Activated T-cell treated with anti-CD3 and anti-CD28 coated beads, Interleukin-2, amount 50 U/mL, for 4 hours (primary cell): ENCODE measurements at regions not wholly inside any gene's neighbourhood (a gene's known extent, or its start where the extent isn't known, plus 50 kb on each side); places are given as distances from the start of the nearest gene placed in this dataset.

ENCODE experiments used
- ATAC-seq, 2 donors: fragments of 200-7000 bp; cut with Tn5 transposase; one replicate each; pipeline ENCODE4 v1.10.0; 2021
- DNase-seq: peaks from one replicate; pipeline ENCODE4 v3.0.0-alpha.2; 2020
- H3K27me3 Mint-ChIP-seq: one replicate; pipeline ENCODE4 v1.8.0; 2021; ENCODE audit warnings: low read depth, mixed read lengths
- H3K36me3 Mint-ChIP-seq: one replicate; pipeline ENCODE4 v1.8.0; 2022; ENCODE audit warnings: mixed read lengths; ENCODE audit not compliant: insufficient read depth
- H3K4me1 Mint-ChIP-seq: one replicate; pipeline ENCODE4 v1.8.0; 2021; ENCODE audit warnings: low read depth, mixed read lengths
- H3K4me3 Mint-ChIP-seq: one replicate; pipeline ENCODE4 v1.8.0; 2021; ENCODE audit warnings: mild to moderate bottlenecking, moderate library complexity, mixed read lengths
- H3K9me3 Mint-ChIP-seq: one replicate; pipeline ENCODE4 v1.8.0; 2021; ENCODE audit warnings: mixed read lengths

GRCh38 chr1:2861988-2862813 is 60.7 kb upstream of the TTC34 start:
- DNase-seq: no peak
- no peaks in the 10 kb centered on the region for H3K36me3 Mint-ChIP-seq
- ATAC-seq: no peak
- no peak overlapping the region for H3K4me3 Mint-ChIP-seq
- peaks cover 3% of the 10 kb centered on the region for H3K27me3 Mint-ChIP-seq
- peaks cover 4% of the 10 kb centered on the region for H3K9me3 Mint-ChIP-seq
- no peaks in the 10 kb centered on the region for H3K4me1 Mint-ChIP-seq

- H3K4me3 Mint-ChIP-seq: no peak overlapping the region
- no peak for ATAC-seq
- H3K9me3 Mint-ChIP-seq: peaks cover 4% of the 10 kb centered on the region
- DNase-seq: no peak
- peaks cover 3% of the 10 kb centered on the region for H3K27me3 Mint-ChIP-seq
- H3K4me1 Mint-ChIP-seq: no peaks in the 10 kb centered on the region
- no peaks in the 10 kb centered on the region for H3K36me3 Mint-ChIP-seq
Observed at GRCh38 chr1:2862814-2863647, 61.5 kb upstream of the TTC34 start.

- Mint-ChIP-seq H3K4me3 (no peak overlapping the region), H3K4me1 (no peaks in the 10 kb centered on the region), H3K27me3 (no peaks in the 10 kb centered on the region), H3K36me3 (no peaks in the 10 kb centered on the region), H3K9me3 (peaks cover 3% of the 10 kb centered on the region)
- no peak for DNase-seq
- ATAC-seq: no peak
Observed at GRCh38 chr1:2863648-2863963, 62.1 kb upstream of the TTC34 start.

- DNase-seq: no peak
- Mint-ChIP-seq H3K9me3 (no peaks in the 10 kb centered on the region), H3K27me3 (no peaks in the 10 kb centered on the region), H3K4me3 (no peak overlapping the region), H3K4me1 (no peaks in the 10 kb centered on the region), H3K36me3 (no peaks in the 10 kb centered on the region)
- ATAC-seq: no peak
Observed at GRCh38 chr1:2864203-2864905, 62.9 kb upstream of the TTC34 start.

GRCh38 chr1:2865000-2865399 is 63.5 kb upstream of the TTC34 start:
- no peak for ATAC-seq
- H3K36me3 Mint-ChIP-seq: no peaks in the 10 kb centered on the region
- no peaks in the 10 kb centered on the region for H3K9me3 Mint-ChIP-seq

GRCh38 chr1:2865571-2866421 is 64.3 kb upstream of the TTC34 start:
- no peak for DNase-seq
- Mint-ChIP-seq H3K27me3 (no peaks in the 10 kb centered on the region), H3K36me3 (no peaks in the 10 kb centered on the region), H3K4me1 (no peaks in the 10 kb centered on the region), H3K9me3 (no peaks in the 10 kb centered on the region), H3K4me3 (no peak overlapping the region)
- ATAC-seq: no peak

More at GRCh38 chr1:2865000-2865399, 63.5 kb upstream of the TTC34 start:
- no peaks in the 10 kb centered on the region for H3K27me3 Mint-ChIP-seq
- H3K4me3 Mint-ChIP-seq: no peak overlapping the region
- no peaks in the 10 kb centered on the region for H3K4me1 Mint-ChIP-seq
- no peak for DNase-seq

GRCh38 chr1:2866422-2867086 is 65.1 kb upstream of the TTC34 start:
- DNase-seq (no peak), ATAC-seq (no peak)
- no peak overlapping the region for H3K4me3 Mint-ChIP-seq
- H3K27me3 Mint-ChIP-seq: no peaks in the 10 kb centered on the region
- H3K4me1 Mint-ChIP-seq: no peaks in the 10 kb centered on the region
- H3K9me3 Mint-ChIP-seq: peaks cover 4% of the 10 kb centered on the region
- no peaks in the 10 kb centered on the region for H3K36me3 Mint-ChIP-seq

GRCh38 chr1:2867087-2867425 is 65.6 kb upstream of the TTC34 start:
- H3K4me1 Mint-ChIP-seq: no peaks in the 10 kb centered on the region

GRCh38 chr1:2867861-2868260 is 66.4 kb upstream of the TTC34 start:
- H3K27me3 Mint-ChIP-seq: no peaks in the 10 kb centered on the region
- ATAC-seq (no peak), DNase-seq (no peak)
- H3K4me3 Mint-ChIP-seq: no peak overlapping the region
- no peaks in the 10 kb centered on the region for H3K4me1 Mint-ChIP-seq
- H3K36me3 Mint-ChIP-seq: no peaks in the 10 kb centered on the region
- peaks cover 4% of the 10 kb centered on the region for H3K9me3 Mint-ChIP-seq

More at GRCh38 chr1:2867087-2867425, 65.6 kb upstream of the TTC34 start:
- Mint-ChIP-seq H3K9me3 (peaks cover 4% of the 10 kb centered on the region), H3K27me3 (no peaks in the 10 kb centered on the region), H3K36me3 (no peaks in the 10 kb centered on the region), H3K4me3 (no peak overlapping the region)
- DNase-seq (no peak), ATAC-seq (no peak)

GRCh38 chr1:2868571-2869195 is 67.2 kb upstream of the TTC34 start:
- Mint-ChIP-seq H3K9me3 (peaks cover 4% of the 10 kb centered on the region), H3K36me3 (no peaks in the 10 kb centered on the region), H3K4me1 (no peaks in the 10 kb centered on the region), H3K4me3 (no peak overlapping the region), H3K27me3 (no peaks in the 10 kb centered on the region)
- ATAC-seq: no peak
- DNase-seq: no peak

GRCh38 chr1:2871246-2871815 is 69.8 kb upstream of the TTC34 start:
- Mint-ChIP-seq H3K36me3 (no peaks in the 10 kb centered on the region), H3K9me3 (peaks cover 4% of the 10 kb centered on the region), H3K4me1 (no peaks in the 10 kb centered on the region), H3K27me3 (peaks cover 2% of the 10 kb centered on the region), H3K4me3 (no peak overlapping the region)
- DNase-seq (no peak), ATAC-seq (no peak)

GRCh38 chr1:2874207-2874606 is 72.7 kb upstream of the TTC34 start:
- Mint-ChIP-seq H3K36me3 (no peaks in the 10 kb centered on the region), H3K9me3 (peaks cover 4% of the 10 kb centered on the region), H3K4me1 (no peaks in the 10 kb centered on the region), H3K4me3 (no peak overlapping the region), H3K27me3 (peaks cover 2% of the 10 kb centered on the region)
- no peak for ATAC-seq
- no peak for DNase-seq
